OCI-LY1 (cell line): ENCODE measurements at regions not wholly inside any gene's neighbourhood (a gene's known extent, or its start where the extent isn't known, plus 50 kb on each side); places are given as distances from the start of the nearest gene placed in this dataset.

Source experiments
- H2AFZ ChIP-seq: fragments of 200-600 bp; sonication (generic), shearing (Covaris generic); 2 replicates; pipeline ENCODE4 v1.6.0; 2014; ENCODE audit warnings: antibody characterized with exemption, mild to moderate bottlenecking, low read length
- H3F3A ChIP-seq: fragments of 200-600 bp; sonication (generic), shearing (Covaris generic); 2 replicates; pipeline ENCODE4 v1.6.0; 2014; ENCODE audit warnings: mild to moderate bottlenecking, antibody characterized with exemption, low read length, moderate library complexity; ENCODE audit not compliant: insufficient read depth
- H3K27ac ChIP-seq: fragments of 200-600 bp; sonication (generic); 2 replicates; pipeline ENCODE4 v1.5.1; 2014; ENCODE audit warnings: low read length, mixed run types, mild to moderate bottlenecking, low read depth; ENCODE audit not compliant: poor library complexity, severe bottlenecking
- H3K27me3 ChIP-seq: fragments of 200-600 bp; sonication (generic); 2 replicates; pipeline ENCODE4 v1.6.0; 2014; ENCODE audit warnings: antibody characterized with exemption, mild to moderate bottlenecking, low read length, moderate library complexity; ENCODE audit not compliant: insufficient read depth
- H3K36me3 ChIP-seq: fragments of 200-600 bp; sonication (generic); 2 replicates; pipeline ENCODE4 v1.6.1; 2014; ENCODE audit warnings: mild to moderate bottlenecking, antibody characterized with exemption, low read length, moderate library complexity, mixed read lengths; ENCODE audit not compliant: insufficient read depth
- H3K4me1 ChIP-seq: fragments of 200-600 bp; sonication (generic); 2 replicates; pipeline ENCODE4 v1.5.1; 2014; ENCODE audit warnings: mild to moderate bottlenecking, low read length, moderate library complexity; ENCODE audit not compliant: insufficient read depth, severe bottlenecking
- H3K4me2 ChIP-seq: fragments of 200-600 bp; sonication (generic), shearing (Covaris generic); 2 replicates; pipeline ENCODE4 v1.6.1; 2014; ENCODE audit warnings: low read length
- H3K4me3 ChIP-seq: fragments of 200-600 bp; sonication (generic); 2 replicates; pipeline ENCODE4 v1.5.1; 2014; ENCODE audit warnings: low read length, low read depth, mild to moderate bottlenecking, mixed read lengths; ENCODE audit not compliant: poor library complexity, severe bottlenecking
- H3K79me2 ChIP-seq: fragments of 200-600 bp; shearing (Covaris generic); 2 replicates; pipeline ENCODE4 v1.6.1; 2016; ENCODE audit warnings: mixed run types, low read length, mixed read lengths; ENCODE audit not compliant: insufficient read depth
- H3K9ac ChIP-seq: fragments of 200-600 bp; sonication (generic), shearing (Covaris generic); 2 replicates; pipeline ENCODE4 v1.6.1; 2014; ENCODE audit warnings: mild to moderate bottlenecking, low read length, mixed read lengths
- H3K9me2 ChIP-seq: fragments of 200-600 bp; sonication (generic), shearing (Covaris generic); 2 replicates; pipeline ENCODE4 v1.6.1; 2014; ENCODE audit warnings: low read depth, mild to moderate bottlenecking, low read length, mixed read lengths
- H3K9me3 ChIP-seq: fragments of 200-600 bp; shearing (Covaris generic); 2 replicates; pipeline ENCODE4 v1.6.1; 2014; ENCODE audit warnings: low read length, mixed read lengths
- H4K20me1 ChIP-seq: fragments of 200-600 bp; sonication (generic), shearing (Covaris generic); 2 replicates; pipeline ENCODE4 v1.6.0; 2016; ENCODE audit warnings: mild to moderate bottlenecking, low read length; ENCODE audit not compliant: insufficient read depth
- EZH2 ChIP-seq: fragments of 200-600 bp; sonication (generic), shearing (Covaris generic); IDR thresholded peaks from 2 replicates; pipeline ENCODE4 v1.8.0; 2017; ENCODE audit warnings: borderline replicate concordance, mixed run types, mild to moderate bottlenecking, antibody characterized with exemption, low read length, moderate library complexity, mixed read lengths
- TF ChIP-seq, protein P1 (sequence below): fragments of 200-600 bp; sonication (generic), shearing (Covaris generic); IDR thresholded peaks from 2 replicates; pipeline ENCODE4 v1.5.1; 2017; ENCODE audit warnings: mild to moderate bottlenecking, antibody characterized with exemption, low read length, moderate library complexity, mixed read lengths

DNA sequence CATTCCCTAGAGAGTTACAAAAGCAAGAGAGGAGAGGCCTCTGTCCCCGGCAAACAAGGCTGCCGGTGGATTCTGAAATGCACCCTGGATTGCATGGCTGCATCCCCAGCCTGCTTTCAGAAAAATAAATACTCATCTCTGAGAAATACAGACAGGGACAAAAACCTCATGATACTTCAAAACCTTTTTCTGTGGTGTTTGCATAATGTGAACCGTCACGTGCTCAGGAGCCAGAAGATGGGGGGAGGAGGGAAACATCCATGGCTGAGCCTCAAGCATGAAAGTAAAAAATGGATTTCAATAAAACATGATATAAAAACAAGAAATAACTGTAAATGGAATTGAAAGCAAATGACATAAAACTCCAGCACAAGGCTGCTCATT is 198.5 kb upstream of the NCAM1 start:
- Histone ChIP-seq H3K36me3 (no peaks in the 10 kb centered on the region), H3K9me3 (no peaks in the 10 kb centered on the region), H3K27me3 (0 out of 2 replicates have a peak, but pooled peaks cover 7% of the 10 kb centered on the region), H3K4me2 (no peak overlapping the region), H3K4me1 (no peaks in the 10 kb centered on the region), H3F3A (no peaks in the 10 kb centered on the region), H3K27ac (no peak overlapping the region), H3K9ac (no peak overlapping the region), H3K4me3 (no peak overlapping the region), H2AFZ (no peak overlapping the region), H4K20me1 (no peaks in the 10 kb centered on the region), H3K9me2 (no peaks in the 10 kb centered on the region), H3K79me2 (no peaks in the 10 kb centered on the region)
- TF ChIP-seq, protein P1, sequence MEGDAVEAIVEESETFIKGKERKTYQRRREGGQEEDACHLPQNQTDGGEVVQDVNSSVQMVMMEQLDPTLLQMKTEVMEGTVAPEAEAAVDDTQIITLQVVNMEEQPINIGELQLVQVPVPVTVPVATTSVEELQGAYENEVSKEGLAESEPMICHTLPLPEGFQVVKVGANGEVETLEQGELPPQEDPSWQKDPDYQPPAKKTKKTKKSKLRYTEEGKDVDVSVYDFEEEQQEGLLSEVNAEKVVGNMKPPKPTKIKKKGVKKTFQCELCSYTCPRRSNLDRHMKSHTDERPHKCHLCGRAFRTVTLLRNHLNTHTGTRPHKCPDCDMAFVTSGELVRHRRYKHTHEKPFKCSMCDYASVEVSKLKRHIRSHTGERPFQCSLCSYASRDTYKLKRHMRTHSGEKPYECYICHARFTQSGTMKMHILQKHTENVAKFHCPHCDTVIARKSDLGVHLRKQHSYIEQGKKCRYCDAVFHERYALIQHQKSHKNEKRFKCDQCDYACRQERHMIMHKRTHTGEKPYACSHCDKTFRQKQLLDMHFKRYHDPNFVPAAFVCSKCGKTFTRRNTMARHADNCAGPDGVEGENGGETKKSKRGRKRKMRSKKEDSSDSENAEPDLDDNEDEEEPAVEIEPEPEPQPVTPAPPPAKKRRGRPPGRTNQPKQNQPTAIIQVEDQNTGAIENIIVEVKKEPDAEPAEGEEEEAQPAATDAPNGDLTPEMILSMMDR, result no peak
- TF ChIP-seq EZH2, result no peak

DNA sequence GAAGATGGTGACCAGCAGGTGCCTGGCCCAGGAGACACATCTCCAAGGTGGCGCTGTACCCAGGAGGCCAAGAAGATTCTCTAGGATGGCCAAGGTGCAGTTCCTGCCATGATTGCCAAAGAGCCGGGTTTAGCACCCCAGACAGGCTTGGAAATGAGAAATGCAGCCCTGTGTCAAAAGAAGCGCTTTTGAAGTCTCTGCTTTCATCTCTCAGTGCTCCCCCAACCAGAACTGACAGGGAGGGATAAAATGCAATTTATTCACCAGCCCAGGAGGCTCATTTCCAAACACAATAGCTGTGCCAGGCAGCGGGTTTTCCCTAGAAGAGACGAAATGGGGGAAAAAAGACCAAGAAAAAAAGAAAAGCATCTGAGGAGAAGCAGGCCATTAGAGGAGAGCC is 195.9 kb upstream of the NCAM1 start:
- no peak overlapping the region for H3K4me3 ChIP-seq
- H3K36me3 ChIP-seq, result no peaks in the 10 kb centered on the region
- no peaks in the 10 kb centered on the region for H3K9me2 ChIP-seq
- 0 out of 2 replicates have a peak, but pooled peaks cover 7% of the 10 kb centered on the region for H3K27me3 ChIP-seq
- no peak for TF ChIP-seq EZH2
- TF ChIP-seq, protein P1, result no peak
- H3K9me3 ChIP-seq, result no peaks in the 10 kb centered on the region
- H3K4me1 ChIP-seq, result no peaks in the 10 kb centered on the region
- H3F3A ChIP-seq, result no peaks in the 10 kb centered on the region
- no peak overlapping the region for H2AFZ ChIP-seq
- no peak overlapping the region for H3K9ac ChIP-seq
- H3K79me2 ChIP-seq, result no peaks in the 10 kb centered on the region
- H3K4me2 ChIP-seq, result no peak overlapping the region
- H3K27ac ChIP-seq, result no peak overlapping the region
- H4K20me1 ChIP-seq, result no peaks in the 10 kb centered on the region

DNA sequence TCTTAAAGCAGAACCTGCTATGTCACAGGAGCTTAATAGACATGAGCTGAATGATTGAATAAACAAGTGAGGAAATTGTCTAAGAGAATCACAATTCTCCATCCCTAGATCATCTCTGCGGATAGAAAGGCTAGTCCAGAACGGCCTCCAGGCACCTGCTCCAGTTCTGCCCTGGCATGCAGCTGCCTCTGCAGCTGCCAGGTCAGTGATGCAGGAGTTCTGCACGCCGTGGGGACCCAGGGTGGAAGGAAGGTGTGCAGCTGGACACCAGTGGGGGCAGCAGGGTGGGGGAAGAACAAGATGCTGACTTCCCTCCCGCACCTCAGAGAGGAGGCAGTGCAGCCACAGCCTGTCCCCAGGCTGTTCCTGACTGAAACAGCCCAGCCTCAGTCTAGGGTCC is 192.1 kb upstream of the NCAM1 start:
- Histone ChIP-seq H3K27ac (no peak overlapping the region), H3K9me3 (no peaks in the 10 kb centered on the region), H2AFZ (no peak overlapping the region), H4K20me1 (no peaks in the 10 kb centered on the region), H3K9me2 (no peaks in the 10 kb centered on the region), H3K27me3 (no peaks in the 10 kb centered on the region), H3K4me1 (no peaks in the 10 kb centered on the region), H3K79me2 (no peaks in the 10 kb centered on the region), H3K4me3 (no peak overlapping the region), H3K4me2 (no peak overlapping the region), H3F3A (no peaks in the 10 kb centered on the region), H3K36me3 (no peaks in the 10 kb centered on the region), H3K9ac (no peak overlapping the region)
- TF ChIP-seq, protein P1, result no peak
- TF ChIP-seq EZH2, result no peak
